Inflammatory macrophage (primary cell): ENCODE measurements at regions not wholly inside any gene's neighbourhood (a gene's known extent, or its start where the extent isn't known, plus 50 kb on each side); places are given as distances from the start of the nearest gene placed in this dataset.

Experiments
- DNase-seq, 2 donors: peaks; one replicate each; pipeline ENCODE4 v3.0.0-alpha.2; 2020 to 2022

DNA sequence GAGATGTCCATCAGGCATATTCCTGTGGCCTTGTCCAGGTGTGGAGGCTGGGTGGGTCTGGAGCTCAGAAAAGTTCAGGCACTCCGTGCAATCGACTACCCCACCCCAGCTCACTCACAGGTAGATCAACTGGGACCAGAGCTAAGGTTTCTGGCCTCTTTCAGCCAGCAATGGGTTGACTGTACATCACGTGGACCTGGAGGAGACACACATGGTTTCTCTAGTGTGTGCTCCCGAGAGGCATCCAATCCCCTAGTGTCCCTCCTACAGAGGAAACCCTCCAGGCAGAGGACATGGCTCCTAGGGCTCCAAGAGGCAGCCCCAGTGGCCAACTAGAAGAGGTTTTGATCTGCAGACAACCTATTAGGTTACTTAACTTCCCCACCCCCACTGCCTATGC lies 119.5 kb upstream of the RGS6 start:
- DNase-seq: no peak

DNA sequence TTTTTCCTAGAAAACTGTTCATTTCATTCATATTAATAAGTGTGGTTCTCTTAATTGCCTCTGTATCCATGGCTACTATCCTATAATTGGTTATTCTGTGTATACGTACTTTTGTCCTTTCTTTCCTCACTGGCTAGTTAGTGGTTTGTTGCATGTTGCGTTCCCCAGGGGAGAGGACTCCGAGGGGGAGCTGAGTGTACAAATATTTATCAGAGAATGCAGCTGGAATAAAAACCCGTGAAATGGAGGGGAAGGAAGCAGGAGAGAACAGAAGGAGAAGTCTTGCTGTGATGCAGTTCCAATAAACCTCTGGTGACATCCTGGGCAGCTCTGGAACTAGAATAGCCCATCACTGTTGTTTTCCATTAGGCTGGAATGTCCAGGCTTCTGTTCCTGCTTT lies 117.1 kb upstream of the RGS6 start:
- no peak for DNase-seq

DNA sequence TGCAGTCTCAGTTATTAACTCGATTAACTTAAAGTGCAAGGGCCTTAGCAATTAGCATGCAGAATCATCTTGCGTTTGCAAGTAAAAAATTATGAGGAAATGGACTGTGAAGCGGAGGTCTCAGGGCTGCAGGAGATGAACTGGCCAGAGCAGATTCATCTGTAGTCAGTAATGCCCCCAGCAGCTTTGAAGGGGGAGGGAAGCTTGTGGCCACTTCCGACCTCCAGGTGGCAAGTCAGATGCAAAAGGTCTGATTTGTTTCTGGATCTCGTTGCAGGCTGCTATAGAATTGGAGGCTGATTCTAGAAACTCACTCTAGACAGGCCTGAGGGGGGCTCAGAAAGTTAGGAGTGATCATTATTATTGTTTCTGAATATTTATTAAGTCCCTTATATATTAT lies 107.4 kb upstream of the RGS6 start:
- DNase-seq: no peak

DNA sequence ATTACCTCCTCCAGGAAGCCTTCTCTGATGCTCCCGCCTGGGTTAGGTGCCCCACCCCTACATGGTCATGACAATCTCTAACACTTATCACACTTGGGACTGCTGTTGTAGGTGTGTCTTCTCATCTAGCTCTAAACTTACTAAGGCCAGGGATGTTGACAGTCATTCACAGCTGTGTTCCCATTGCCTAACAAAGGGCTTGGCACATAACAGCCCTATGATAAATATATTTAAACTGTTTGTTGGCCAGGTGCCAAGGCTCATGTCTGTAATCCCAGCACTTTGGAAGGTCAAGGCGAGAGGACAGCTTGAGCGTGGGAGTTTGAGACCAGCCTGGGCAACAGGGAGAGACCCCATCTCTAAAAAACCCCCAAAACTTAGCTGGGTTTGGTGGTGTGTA lies 98.8 kb upstream of the RGS6 start:
- DNase-seq: no peak

DNA sequence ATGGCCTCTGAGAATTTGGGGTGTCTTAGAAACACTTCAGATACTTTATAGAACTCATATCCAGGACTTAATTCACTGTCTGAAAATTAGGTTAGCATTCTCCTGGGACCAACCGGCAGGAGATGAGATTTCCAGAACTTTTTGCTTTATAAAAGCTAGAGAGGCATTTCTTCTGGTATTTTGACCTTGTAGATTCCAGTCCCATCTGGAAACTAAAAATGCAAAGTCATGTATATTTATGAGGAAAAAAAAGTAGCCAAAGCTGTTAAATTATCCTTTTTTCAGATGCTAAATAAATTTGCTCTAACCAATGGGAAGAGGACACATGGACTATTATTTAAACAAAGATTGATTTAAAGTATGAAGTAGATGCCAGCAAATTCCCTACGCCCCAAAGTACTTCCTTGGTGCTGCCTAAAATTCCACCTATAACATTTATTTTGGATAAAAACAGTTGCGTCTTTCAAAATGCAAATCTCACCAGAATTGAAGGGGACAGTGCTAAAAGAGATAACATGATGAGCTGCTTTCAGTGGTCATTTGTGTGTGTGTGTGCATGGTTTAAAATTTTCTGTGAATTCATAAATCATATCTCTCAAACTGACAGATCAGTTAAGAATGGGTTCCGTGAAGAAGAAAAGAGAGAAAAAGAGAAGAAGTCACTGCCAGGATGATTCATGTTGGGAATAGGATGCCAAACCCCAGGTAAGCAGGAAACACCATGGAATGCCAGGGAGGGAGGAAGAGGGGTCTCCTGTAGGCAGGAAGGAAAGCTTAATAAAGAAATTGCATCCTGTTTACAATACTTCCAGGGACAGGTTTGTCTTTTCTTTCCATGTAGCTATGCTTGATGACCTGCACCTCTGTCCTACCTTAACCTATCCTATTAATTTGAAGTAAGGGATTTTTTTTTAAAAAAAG lies 97.7 kb upstream of the RGS6 start:
- DNase-seq: no peak

DNA sequence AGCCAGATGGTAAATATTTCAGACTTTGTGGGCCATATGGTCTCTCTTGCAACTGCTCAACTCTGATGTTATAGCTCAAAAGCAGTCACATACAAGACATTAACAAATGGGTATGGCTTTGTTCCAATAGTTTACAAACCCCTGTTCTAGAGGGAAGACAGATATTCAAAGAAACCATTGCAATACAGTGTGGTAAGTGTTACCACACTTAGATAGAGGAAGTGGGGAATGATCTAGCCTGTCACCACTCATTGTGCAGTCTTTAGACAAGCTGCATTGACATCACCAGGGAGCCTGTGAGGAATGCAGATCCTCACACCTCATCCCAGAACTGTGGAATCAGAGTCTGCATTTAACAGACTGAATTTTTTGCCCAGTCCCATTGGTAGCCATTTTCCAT lies 80.0 kb upstream of the RGS6 start:
- DNase-seq: peak; percentile 64 to 94

DNA sequence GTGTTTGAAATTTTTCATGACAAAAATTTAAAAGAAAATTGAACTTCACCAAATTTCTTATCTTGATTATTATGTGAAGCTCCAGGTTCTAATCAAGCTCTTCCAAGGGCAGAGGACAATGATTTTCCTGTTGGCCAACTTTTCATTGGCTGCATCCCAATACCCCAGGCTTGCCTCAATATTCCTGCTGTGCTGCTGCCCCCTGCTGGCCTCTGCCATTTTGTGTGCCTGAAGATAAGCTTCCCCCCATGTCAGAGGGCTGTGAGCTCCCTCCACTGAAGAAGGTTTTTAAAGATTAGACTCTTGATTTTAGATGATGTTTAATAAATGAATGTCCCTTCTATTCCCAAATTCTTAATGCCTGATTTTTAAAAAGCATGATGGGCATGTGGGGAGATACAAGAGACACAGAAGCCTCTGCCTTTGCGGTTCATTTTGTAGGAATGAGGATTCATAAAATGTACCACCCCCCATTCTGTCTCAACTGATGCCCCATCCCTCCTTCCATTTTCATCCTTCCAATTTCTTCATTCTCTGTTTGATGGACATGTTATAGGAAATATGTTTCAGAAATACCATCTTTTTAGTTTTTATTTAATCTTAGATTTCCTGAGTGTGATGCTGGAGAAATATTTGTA lies 76.7 kb upstream of the RGS6 start:
- DNase-seq: peak; percentile 63 to 69

DNA sequence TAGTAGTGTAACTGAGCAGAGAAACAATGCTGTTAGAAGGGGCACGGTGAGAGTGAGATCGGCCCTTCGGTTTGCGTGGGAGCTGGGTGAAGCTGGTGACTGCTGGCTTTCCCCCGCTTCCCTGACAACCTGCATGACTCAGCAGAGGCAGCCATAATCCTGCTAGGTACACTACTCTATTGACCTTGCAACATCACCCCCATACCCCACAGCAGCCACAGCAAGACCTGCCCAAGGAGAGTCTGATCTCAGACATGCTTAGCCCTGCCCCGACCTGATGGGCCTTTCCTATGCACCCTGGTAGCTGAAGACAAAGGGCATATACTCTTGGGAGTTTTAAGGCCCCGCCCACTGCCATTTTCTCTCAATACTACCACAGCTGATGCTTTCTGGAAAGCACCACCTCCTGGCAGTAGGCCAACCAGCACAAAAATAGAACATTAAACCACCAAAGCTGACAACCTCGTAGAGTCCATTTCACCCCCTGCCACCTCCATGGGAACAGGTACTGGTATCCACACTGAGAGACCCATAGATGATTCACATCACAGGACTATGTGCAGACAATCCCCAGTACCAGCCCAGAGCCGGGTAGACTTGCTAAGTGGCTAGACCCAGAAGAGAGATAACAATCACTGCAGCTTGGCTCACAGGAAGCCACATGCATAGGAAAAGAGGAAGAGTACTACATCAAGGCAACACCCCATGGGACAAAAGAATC lies 75.9 kb upstream of the RGS6 start:
- peak in 1 of 2 donors; percentile 19 for DNase-seq

DNA sequence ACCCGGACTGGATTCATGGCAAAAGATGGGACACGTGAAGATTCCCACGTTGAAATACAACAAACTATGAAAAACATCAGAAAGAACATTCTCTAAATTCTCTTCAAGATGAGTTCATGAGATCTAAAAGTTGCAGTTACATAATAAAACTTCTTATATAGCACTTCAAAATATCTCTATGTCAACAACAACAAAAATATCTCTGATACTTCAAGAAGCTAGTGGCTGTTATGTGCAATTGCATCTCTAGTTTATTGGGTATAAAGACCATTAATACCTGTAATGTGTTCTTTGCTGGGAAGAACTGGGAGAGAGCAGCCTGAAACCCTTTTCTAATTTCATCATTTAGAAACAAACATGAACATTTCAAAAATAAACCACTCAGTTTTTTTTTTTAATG lies 69.2 kb upstream of the RGS6 start:
- DNase-seq: no peak

DNA sequence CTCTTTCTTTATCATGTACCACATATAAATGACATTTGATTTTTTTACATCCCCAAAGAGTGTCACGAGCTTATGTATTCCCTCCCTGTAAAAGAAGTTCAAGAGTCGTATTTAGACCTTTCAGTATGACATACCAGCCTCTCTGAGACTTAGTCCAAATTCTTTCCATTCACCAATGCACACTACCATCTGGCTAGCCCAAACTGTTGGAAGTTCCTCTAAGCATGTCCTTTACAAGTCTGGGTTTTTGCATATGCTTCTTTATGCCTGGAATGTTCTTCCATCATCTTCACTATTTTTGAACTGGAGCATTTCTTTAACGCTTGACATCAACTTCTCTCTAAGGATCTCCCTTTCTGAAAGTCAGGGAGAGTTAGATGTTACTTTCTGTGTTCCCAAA lies 68.5 kb upstream of the RGS6 start:
- no peak for DNase-seq
